ENCODE measurements at regions not wholly inside any gene's neighbourhood (a gene's known extent, or its start where the extent isn't known, plus 50 kb on each side); places are given as distances from the start of the nearest gene placed in this dataset.

GRCh38 chr20:56839786-56840185 is 210.7 kb downstream of the TFAP2C start:
- TF ChIP-seq CTCF (IDR thresholded peaks at IDR 0.05) (no peak), EP300 (IDR thresholded peaks at IDR 0.05) (no peak), POLR2A (IDR thresholded peaks at IDR 0.05; ENCODE audit: low read depth) (no peak)

Data from esophagus muscularis mucosa (tissue), 4 donors.